GM21786 (cell line): ENCODE measurements at regions not wholly inside any gene's neighbourhood (a gene's known extent, or its start where the extent isn't known, plus 50 kb on each side); places are given as distances from the start of the nearest gene placed in this dataset.
"Not testable (repeated sequence)": the region's sequence is repeated elsewhere in the genome, so short reads cannot be mapped to it uniquely, and the experiment has no call there.

ENCODE experiments used
- ATAC-seq: cut with Tn5 transposase; IDR thresholded peaks from one replicate; pipeline ENCODE4 v1.9.1; 2021; ENCODE audit not compliant: unreplicated experiment

DNA sequence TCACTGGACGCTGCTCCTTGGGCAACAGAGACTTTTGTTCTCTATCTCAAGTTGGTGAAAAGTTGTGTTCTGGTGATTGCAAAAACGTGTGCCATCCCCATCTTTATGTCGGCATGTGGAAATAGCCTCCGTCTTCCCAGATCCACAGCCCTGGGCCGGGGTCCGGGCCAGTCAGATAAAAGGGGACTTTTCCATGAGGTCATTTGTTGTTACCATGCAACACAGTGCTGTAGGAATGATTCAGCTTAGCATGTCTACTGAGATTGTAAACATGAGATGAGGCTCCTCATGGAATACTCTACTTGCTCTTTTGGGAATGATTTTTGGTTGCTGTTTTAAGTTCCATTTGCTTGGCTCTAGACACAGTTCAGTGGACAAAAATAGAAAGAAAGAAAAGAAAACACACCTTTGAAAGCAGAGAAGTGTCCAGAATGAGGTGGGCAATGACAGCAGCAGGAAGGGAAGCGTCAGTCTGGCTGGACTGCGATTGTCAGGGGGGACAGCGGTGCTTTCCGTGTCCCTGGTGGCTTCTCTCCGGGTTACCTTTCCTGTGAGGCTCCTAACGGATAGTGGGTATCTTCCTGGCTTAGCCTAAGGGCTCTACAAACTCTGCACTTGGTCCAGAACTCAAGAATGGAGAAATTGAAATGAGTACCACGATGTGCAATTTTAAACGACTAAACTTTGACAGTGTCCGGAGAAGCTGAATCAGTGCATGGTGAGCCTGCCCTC, 91.6 kb downstream of the TEX29 start:
- no peak for ATAC-seq

- ATAC-seq = no peak
These were observed 93.2 kb downstream of the TEX29 start for GRCh38 chr13:111413407-111414187.

DNA sequence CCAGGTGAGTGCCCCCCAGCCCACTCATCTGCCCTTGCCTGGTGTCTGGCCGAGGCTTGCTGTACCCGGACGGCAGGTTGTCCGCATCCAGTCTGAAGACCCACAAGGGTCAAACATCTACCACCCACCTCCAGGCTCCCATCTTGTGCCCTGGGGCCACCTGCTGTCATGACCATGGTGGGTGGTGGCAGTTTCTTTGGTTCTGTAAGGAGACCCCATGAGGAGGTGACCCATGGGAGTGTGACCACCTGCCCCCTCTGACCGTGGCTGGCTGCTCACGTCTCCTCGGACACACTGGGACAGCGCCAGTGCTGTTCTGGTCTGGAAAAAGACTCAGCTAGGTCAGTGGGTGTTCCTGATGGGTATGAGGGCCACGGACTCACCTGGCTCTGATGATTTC, 93.9 kb downstream of the TEX29 start:
- ATAC-seq = no peak

DNA sequence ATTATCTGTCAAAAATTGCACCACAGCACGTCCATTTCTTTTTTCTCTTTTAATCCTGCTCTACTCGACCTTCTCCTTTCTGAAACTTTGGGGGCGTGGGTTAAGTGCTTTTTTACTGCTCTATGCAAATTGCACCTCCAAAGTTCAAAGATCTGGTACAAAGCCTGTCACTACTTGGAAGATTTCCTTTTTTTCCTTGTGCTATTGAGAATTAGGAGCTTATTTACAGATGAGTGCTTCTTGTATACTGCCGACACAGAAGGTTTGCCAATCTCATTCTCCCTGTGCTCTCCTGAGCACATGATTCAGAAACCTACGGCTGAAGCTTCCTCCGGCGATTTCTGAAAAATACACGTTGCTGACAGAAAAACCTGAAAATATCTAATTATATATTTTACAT, 94.8 kb downstream of the TEX29 start:
- no peak for ATAC-seq

- no peak for ATAC-seq
These were observed 95.3 kb downstream of the TEX29 start for GRCh38 chr13:111415765-111416164.

DNA sequence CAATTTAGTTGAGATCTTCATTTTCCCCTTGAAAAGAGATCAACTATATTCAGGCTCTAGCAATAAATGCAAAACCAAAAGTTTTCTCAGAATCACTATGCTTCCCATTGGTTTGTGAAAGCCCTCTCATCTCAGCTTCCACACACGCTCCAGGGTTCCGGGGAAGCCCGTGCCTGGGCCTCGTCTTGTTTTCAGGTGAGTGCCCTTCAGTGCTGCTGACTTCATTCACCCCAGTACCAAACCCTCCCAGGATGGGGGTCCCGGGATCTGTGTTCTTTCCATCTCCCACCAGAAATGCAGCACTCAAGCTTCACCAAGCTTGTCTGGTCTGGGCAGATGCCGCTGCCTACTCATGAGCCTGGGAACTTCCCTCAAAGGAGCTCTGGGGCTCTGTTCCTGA, 97.7 kb downstream of the TEX29 start:
- no peak for ATAC-seq

GRCh38 chr13:111420113-111420876, 99.9 kb downstream of the TEX29 start:
- ATAC-seq = no peak

DNA sequence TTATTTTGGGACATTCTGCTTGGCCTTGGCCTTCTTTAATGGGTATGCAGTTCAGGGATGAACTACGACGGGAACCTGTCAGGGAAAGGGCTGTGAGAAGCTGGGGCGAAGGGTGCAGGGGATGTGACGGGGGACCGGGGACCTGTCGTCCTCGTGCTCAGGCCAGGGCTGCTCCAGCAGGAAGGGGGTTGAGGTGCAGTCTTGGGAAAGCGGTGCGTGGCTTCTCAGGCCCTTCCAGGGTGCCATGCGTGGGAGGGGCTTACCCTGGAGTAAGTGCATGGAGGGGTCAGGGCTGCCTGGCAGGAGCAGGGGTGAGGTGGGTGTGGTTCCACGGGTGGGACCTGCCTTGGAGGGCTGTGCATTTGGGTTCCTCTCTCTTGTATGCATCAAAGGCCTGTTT, 100.8 kb downstream of the TEX29 start:
- ATAC-seq = no peak

GRCh38 chr13:111422348-111422747, 101.9 kb downstream of the TEX29 start:
- no peak for ATAC-seq

- no peak for ATAC-seq
These were observed 102.8 kb downstream of the TEX29 start for GRCh38 chr13:111423168-111423785.

GRCh38 chr13:111424134-111424533, 103.7 kb downstream of the TEX29 start:
- ATAC-seq = no peak

GRCh38 chr13:111425326-111425725, 104.9 kb downstream of the TEX29 start:
- ATAC-seq = no peak

GRCh38 chr13:111429064-111429558, 108.7 kb downstream of the TEX29 start:
- ATAC-seq = peak; percentile 53

GRCh38 chr13:111431206-111431605, 110.8 kb downstream of the TEX29 start:
- ATAC-seq = no peak

DNA sequence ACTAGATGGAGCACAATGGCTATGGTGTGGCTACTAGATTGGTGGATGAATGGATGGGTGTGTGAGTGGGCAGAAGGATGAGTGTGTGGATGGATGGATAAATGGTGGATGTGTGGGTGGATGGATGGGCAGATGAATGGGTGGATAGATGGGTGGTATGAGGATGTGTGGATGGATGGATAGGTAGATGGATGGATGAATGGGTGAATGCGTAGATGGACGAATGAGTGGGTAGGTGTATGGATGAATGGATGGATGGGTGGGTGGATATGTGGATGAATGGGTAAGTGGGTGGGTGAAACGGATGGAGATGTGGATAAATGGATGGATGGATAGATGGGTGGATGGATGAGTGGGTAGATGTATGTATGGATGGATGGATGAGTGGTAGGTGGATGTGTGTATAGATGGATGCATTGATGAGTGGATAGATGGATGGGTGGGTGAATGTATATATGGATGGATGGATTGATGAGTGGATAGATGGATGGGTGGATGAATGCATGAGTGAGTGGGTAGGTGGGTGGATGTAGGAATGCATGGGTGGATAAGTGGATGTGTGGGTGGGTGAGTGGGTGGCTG, 114.2 kb downstream of the TEX29 start:
- no peak for ATAC-seq

DNA sequence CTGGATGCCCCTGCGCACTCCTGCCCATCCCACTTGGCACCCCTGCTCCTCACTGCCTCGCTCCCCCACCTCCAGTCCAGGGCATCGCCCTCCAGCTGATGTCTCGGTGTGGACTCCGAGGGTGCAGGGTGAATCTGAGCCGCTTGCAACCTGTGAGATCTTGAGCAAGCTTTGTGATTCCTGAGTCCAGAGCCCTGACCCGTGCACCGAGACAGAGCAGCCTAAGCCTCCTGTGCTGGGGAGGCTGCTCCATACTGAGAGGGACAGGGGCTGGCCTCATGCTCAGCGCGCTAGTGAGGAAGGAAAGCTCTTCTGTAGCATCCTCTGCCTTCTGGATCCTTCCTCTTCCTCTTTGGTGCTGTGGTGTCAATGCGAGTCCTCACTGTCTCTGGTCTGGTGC, 116.0 kb downstream of the TEX29 start:
- ATAC-seq = no peak

DNA sequence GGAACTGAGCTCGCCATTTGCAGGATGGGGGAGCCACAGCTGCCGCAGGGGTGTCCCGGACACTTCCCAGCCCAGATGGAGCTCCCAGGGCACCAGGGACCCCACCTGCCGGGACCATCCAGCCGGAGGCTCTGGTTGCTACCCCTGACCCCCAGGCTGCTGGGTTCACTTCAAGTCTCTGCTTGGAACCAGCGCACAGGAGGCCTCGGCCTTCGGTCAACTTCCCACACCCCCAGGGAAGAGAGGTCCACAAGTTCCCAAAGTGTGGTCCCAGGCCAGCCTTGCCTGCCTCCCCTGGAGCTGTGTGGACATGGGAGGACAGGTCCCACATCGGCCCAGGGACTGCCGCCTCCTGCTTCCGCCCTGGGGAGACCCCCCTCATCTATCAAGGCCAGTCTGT, 117.0 kb downstream of the TEX29 start:
- no peak for ATAC-seq

GRCh38 chr13:111437856-111438547, 117.6 kb downstream of the TEX29 start:
- ATAC-seq = no peak

GRCh38 chr13:111440492-111440891, 120.0 kb downstream of the TEX29 start:
- not testable (repeated sequence) for ATAC-seq

GRCh38 chr13:111443981-111444380, 123.5 kb downstream of the TEX29 start:
- no peak for ATAC-seq
